PC-9 (cell line): ENCODE measurements at regions not wholly inside any gene's neighbourhood (a gene's known extent, or its start where the extent isn't known, plus 50 kb on each side); places are given as distances from the start of the nearest gene placed in this dataset.

ENCODE experiments used
- CTCF ChIP-seq: fragments of 200-600 bp; sonication (generic); conservative IDR thresholded peaks from 2 replicates; pipeline ENCODE4 v1.6.1; 2017; ENCODE audit warnings: mixed run types, antibody characterized with exemption, mild to moderate bottlenecking, moderate library complexity
- EZH2 ChIP-seq: fragments of 200-600 bp; sonication (generic); IDR thresholded peaks from 2 replicates; pipeline ENCODE4 v1.8.0; 2017; ENCODE audit warnings: antibody characterized with exemption, low read depth

- TF ChIP-seq CTCF, result no peak
- TF ChIP-seq EZH2, result no peak
These were observed 426.7 kb upstream of the PMFBP1 start for GRCh38 chr16:72598696-72599095.
